ENCODE measurements at regions not wholly inside any gene's neighbourhood (a gene's known extent, or its start where the extent isn't known, plus 50 kb on each side); places are given as distances from the start of the nearest gene placed in this dataset.

DNA sequence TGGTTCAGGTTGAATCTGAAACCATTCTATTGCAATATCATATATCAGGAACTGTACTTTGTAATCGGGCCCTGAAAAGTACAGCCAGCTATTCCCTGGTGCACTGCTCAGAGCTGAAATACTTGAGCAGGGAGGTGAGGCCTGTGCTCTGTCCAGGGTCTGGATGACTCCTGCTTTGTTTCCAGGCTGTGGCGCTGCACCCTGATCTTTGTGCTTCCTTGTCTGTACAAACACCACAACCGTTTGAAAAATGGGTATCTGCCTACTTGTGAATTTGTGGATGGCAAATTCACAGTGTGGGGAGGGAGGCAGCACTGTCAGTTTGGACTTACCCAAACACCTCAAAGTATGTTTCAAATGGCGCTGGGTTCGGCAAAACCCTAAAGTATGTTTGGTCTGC is 155.4 kb upstream of the FAR2 start:
- WGBS (ENCODE audit: insufficient coverage) = 93% methylated on average over 5 of the region's 5 CpGs
- no peak overlapping the region for H3K27ac ChIP-seq (ENCODE audit: insufficient read depth in 1 of 2, low read depth in 1 of 2, low read length in 2 of 2, poor library complexity in 1 of 2, severe bottlenecking in 2 of 2)
- POLR2A ChIA-PET = no interaction called here

DNA sequence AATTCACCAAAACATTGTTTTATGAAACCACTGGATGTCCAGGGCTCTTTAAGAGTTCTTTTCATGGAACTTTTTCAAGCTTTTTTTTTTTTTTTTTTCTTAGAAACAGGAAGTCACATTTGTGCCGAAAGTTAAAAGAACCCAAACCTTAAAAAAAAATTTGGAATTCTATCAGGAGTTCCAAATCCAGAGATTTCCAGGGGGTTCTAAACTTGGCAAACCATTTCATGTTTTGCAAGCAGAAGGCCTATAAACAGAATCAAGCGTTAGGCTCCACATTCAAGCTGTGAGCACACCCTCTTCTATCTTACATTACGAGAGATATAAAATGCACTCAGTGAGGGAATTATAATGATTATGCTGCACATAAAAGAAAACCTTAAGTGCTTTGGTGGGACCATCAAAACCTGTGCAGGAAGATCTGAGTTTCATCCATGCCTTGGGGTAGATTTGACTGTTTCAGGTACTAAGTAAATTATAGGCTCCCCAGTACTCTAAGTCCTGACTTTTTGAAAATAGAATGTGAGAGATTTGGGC is 154.8 kb upstream of the FAR2 start:
- no peaks in the 10 kb centered on the region for H3K4me1 ChIP-seq (ENCODE audit: control extremely low read depth in 1 of 4, control insufficient read depth in 4 of 4, insufficient read depth in 4 of 4, low read length in 3 of 4)
- ChIA-PET CTCF (interaction anchor here (1.0 kb wide), 1 partner anchor 324 kb away, joined by 3 read pairs; no protein-coding TSS in a partner anchor), POLR2A (no interaction called here)
- no peak overlapping the region for H3K27ac ChIP-seq (ENCODE audit: insufficient read depth in 1 of 2, low read depth in 1 of 2, low read length in 2 of 2, poor library complexity in 1 of 2, severe bottlenecking in 2 of 2)
- WGBS (ENCODE audit: insufficient coverage) = no CpG with 5 or more reads among the region's 3 CpGs
- no peaks in the 10 kb centered on the region for H3K36me3 ChIP-seq (ENCODE audit: control insufficient read depth in 4 of 4, insufficient read depth in 4 of 4, low read length in 3 of 4)
- H3K27me3 ChIP-seq (replicated peaks in 2 of 5; ENCODE audit: control insufficient read depth in 4 of 5, insufficient read depth in 5 of 5, low read length in 4 of 5) = no peaks in the 10 kb centered on the region
- DNase-seq = no peak
- no peaks in the 10 kb centered on the region for H3K9me3 ChIP-seq (ENCODE audit: control extremely low read depth in 1 of 5, control insufficient read depth in 4 of 5, insufficient read depth in 2 of 5, low read depth in 1 of 5, low read length in 4 of 5)
- no peak overlapping the region for H3K4me3 ChIP-seq (ENCODE audit: control insufficient read depth in 1 of 7, extremely low read depth in 1 of 7, insufficient read depth in 4 of 7, low read depth in 2 of 7, low read length in 6 of 7)

More for the DNA sequence above, 155.4 kb upstream of the FAR2 start:
- DNase-seq = no peak
- CTCF ChIA-PET = no interaction called here
- Histone ChIP-seq H3K27me3 (replicated peaks in 2 of 5; ENCODE audit: control insufficient read depth in 4 of 5, insufficient read depth in 5 of 5, low read length in 4 of 5) (no peaks in the 10 kb centered on the region), H3K4me1 (ENCODE audit: control extremely low read depth in 1 of 4, control insufficient read depth in 4 of 4, insufficient read depth in 4 of 4, low read length in 3 of 4) (no peaks in the 10 kb centered on the region), H3K9me3 (ENCODE audit: control extremely low read depth in 1 of 5, control insufficient read depth in 4 of 5, insufficient read depth in 2 of 5, low read depth in 1 of 5, low read length in 4 of 5) (no peaks in the 10 kb centered on the region), H3K36me3 (ENCODE audit: control insufficient read depth in 4 of 4, insufficient read depth in 4 of 4, low read length in 3 of 4) (no peaks in the 10 kb centered on the region), H3K4me3 (ENCODE audit: control insufficient read depth in 1 of 7, extremely low read depth in 1 of 7, insufficient read depth in 4 of 7, low read depth in 2 of 7, low read length in 6 of 7) (no peak overlapping the region)

DNA sequence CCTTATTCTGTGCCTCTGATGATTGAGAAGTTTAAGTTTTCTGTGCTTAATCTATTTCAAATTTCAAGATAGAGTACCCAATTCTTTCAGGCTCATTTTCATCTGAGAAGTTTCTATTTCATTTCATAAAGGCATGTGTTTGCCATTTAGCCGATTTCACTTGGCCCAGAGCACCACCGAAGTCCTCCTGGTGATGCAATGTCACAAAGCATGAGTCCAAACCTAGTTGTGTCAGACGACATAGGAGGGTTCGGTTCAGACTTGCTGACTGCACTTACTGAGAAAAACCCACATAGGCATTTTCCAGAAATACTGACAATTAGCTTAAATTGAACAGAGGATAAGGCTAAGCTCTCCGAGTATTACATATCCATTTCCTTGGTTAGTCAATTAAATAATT is 152.4 kb upstream of the FAR2 start:
- Histone ChIP-seq H3K36me3 (ENCODE audit: control insufficient read depth in 4 of 4, insufficient read depth in 4 of 4, low read length in 3 of 4) (no peaks in the 10 kb centered on the region), H3K9me3 (ENCODE audit: control extremely low read depth in 1 of 5, control insufficient read depth in 4 of 5, insufficient read depth in 2 of 5, low read depth in 1 of 5, low read length in 4 of 5) (no peaks in the 10 kb centered on the region), H3K4me3 (ENCODE audit: control insufficient read depth in 1 of 7, extremely low read depth in 1 of 7, insufficient read depth in 4 of 7, low read depth in 2 of 7, low read length in 6 of 7) (no peak overlapping the region), H3K27ac (ENCODE audit: insufficient read depth in 1 of 2, low read depth in 1 of 2, low read length in 2 of 2, poor library complexity in 1 of 2, severe bottlenecking in 2 of 2) (no peak overlapping the region), H3K4me1 (ENCODE audit: control extremely low read depth in 1 of 4, control insufficient read depth in 4 of 4, insufficient read depth in 4 of 4, low read length in 3 of 4) (no peaks in the 10 kb centered on the region), H3K27me3 (replicated peaks in 2 of 5; ENCODE audit: control insufficient read depth in 4 of 5, insufficient read depth in 5 of 5, low read length in 4 of 5) (no peaks in the 10 kb centered on the region)
- no peak for DNase-seq
- WGBS (ENCODE audit: insufficient coverage) = 100% methylated on average over 5 of the region's 5 CpGs
- ChIA-PET CTCF (no interaction called here), POLR2A (no interaction called here)

DNA sequence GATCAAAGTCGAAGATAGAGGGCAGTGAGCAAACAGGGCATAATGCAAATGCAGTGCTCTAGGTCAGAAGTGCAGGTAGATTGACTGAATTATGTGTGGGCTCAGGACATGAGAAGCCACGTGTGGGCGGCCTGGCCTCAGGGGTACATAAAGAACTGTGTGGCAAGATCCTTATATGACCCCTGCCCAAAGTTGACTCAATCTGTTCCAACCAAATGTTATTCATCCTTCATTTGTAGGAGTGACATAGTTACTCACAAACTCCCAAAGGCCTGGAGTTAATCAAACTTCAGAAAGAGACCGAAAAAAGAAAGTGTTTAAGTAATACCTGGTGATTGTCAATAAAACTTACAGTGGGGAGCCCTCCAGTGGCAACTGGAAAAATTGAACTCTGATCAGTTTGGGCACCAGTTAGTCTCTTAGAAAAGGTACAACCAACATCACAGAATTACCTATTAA is 150.4 kb upstream of the FAR2 start:
- no peaks in the 10 kb centered on the region for H3K9me3 ChIP-seq (ENCODE audit: control extremely low read depth in 1 of 5, control insufficient read depth in 4 of 5, insufficient read depth in 2 of 5, low read depth in 1 of 5, low read length in 4 of 5)
- ChIA-PET POLR2A (no interaction called here), CTCF (interaction anchor here (0.5 to 2.5 kb wide), 3 partner anchors 10 to 471 kb away, joined by 3 to 7 read pairs (median 3); no protein-coding TSS in a partner anchor)
- H3K4me3 ChIP-seq (ENCODE audit: control insufficient read depth in 1 of 7, extremely low read depth in 1 of 7, insufficient read depth in 4 of 7, low read depth in 2 of 7, low read length in 6 of 7) = no peak overlapping the region
- no peaks in the 10 kb centered on the region for H3K4me1 ChIP-seq (ENCODE audit: control extremely low read depth in 1 of 4, control insufficient read depth in 4 of 4, insufficient read depth in 4 of 4, low read length in 3 of 4)
- WGBS (ENCODE audit: insufficient coverage) = 94% methylated on average over 3 of the region's 4 CpGs
- peak; percentile 2 to 32 (median 23) for DNase-seq
- H3K27ac ChIP-seq (ENCODE audit: insufficient read depth in 1 of 2, low read depth in 1 of 2, low read length in 2 of 2, poor library complexity in 1 of 2, severe bottlenecking in 2 of 2) = no peak overlapping the region
- no peaks in the 10 kb centered on the region for H3K27me3 ChIP-seq (replicated peaks in 2 of 5; ENCODE audit: control insufficient read depth in 4 of 5, insufficient read depth in 5 of 5, low read length in 4 of 5)
- H3K36me3 ChIP-seq (ENCODE audit: control insufficient read depth in 4 of 4, insufficient read depth in 4 of 4, low read length in 3 of 4) = no peaks in the 10 kb centered on the region

DNA sequence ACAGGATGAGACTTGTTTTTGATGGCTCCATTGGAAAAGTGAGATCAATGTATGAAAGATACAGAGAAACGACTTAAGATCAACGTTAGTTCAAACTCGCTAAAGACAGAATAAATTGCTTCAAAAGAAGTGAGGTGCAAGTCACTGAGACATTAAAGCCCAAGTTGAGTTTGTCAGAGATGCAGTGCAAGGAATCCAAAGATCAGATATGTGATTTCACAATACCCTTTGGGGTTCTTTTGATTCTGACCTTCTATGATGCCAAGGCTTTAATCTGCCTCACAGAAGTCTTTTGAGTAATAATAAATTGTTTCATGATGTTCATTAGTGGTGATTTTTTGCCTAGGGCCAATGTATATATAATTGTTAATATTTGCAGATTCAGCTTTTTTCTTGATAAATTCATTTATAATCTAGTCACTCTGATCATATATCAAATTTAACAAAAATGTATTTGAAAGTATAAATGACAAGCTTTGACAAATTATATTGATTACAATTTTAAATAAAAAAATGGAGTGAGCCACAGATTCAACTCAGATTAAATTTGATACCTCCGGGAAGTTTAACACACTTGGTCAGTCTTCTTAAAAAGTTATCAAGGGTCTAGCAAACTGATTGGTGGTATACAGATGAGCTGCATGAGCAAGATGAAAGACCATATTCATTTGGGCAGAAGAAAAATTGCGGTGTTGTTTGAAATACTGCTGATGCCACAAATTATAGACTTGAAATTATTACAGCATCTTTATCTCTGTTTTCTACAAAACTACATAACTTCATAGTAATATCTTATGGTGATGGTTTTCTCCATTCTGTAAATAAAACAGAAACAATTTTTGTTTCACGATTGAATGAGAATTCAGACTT is 144.8 kb upstream of the FAR2 start:
- Histone ChIP-seq H3K27me3 (replicated peaks in 2 of 5; ENCODE audit: control insufficient read depth in 4 of 5, insufficient read depth in 5 of 5, low read length in 4 of 5) (no peaks in the 10 kb centered on the region), H3K36me3 (ENCODE audit: control insufficient read depth in 4 of 4, insufficient read depth in 4 of 4, low read length in 3 of 4) (no peaks in the 10 kb centered on the region), H3K27ac (ENCODE audit: insufficient read depth in 1 of 2, low read depth in 1 of 2, low read length in 2 of 2, poor library complexity in 1 of 2, severe bottlenecking in 2 of 2) (no peak overlapping the region), H3K9me3 (ENCODE audit: control extremely low read depth in 1 of 5, control insufficient read depth in 4 of 5, insufficient read depth in 2 of 5, low read depth in 1 of 5, low read length in 4 of 5) (no peaks in the 10 kb centered on the region), H3K4me3 (ENCODE audit: control insufficient read depth in 1 of 7, extremely low read depth in 1 of 7, insufficient read depth in 4 of 7, low read depth in 2 of 7, low read length in 6 of 7) (no peak overlapping the region), H3K4me1 (ENCODE audit: control extremely low read depth in 1 of 4, control insufficient read depth in 4 of 4, insufficient read depth in 4 of 4, low read length in 3 of 4) (no peaks in the 10 kb centered on the region)
- ChIA-PET CTCF (no interaction called here), POLR2A (no interaction called here)
- DNase-seq = no peak
- 100% methylated on average over 5 of the region's 6 CpGs for WGBS (ENCODE audit: insufficient coverage)

DNA sequence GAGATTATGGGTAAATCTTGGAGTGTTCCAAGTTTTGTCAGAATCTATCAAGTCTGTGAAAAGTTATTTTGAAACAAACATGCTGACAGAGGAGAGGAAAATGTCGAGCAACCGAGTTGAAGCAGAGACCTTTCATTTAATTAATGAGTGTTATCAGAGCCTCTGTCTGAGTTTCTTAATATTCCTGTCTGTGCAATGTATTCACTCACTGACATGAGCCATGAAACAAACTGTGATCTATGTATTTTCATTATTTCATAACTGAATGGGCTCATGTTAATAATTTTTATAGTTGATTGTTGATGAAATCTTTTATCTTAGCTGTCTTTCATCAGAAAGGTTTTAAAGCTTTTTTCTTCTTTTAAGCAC is 144.2 kb upstream of the FAR2 start:
- DNase-seq = no peak
- CTCF ChIA-PET = interaction anchor here (1.0 kb wide), 1 partner anchor 132 kb away, joined by 4 read pairs; no protein-coding TSS in a partner anchor
- Histone ChIP-seq H3K36me3 (ENCODE audit: control insufficient read depth in 4 of 4, insufficient read depth in 4 of 4, low read length in 3 of 4) (no peaks in the 10 kb centered on the region), H3K4me1 (ENCODE audit: control extremely low read depth in 1 of 4, control insufficient read depth in 4 of 4, insufficient read depth in 4 of 4, low read length in 3 of 4) (no peaks in the 10 kb centered on the region), H3K4me3 (ENCODE audit: control insufficient read depth in 1 of 7, extremely low read depth in 1 of 7, insufficient read depth in 4 of 7, low read depth in 2 of 7, low read length in 6 of 7) (no peak overlapping the region), H3K27me3 (replicated peaks in 2 of 5; ENCODE audit: control insufficient read depth in 4 of 5, insufficient read depth in 5 of 5, low read length in 4 of 5) (no peaks in the 10 kb centered on the region), H3K27ac (ENCODE audit: insufficient read depth in 1 of 2, low read depth in 1 of 2, low read length in 2 of 2, poor library complexity in 1 of 2, severe bottlenecking in 2 of 2) (no peak overlapping the region), H3K9me3 (ENCODE audit: control extremely low read depth in 1 of 5, control insufficient read depth in 4 of 5, insufficient read depth in 2 of 5, low read depth in 1 of 5, low read length in 4 of 5) (no peaks in the 10 kb centered on the region)
- no CpG with 5 or more reads among the region's 2 CpGs for WGBS (ENCODE audit: insufficient coverage)
- POLR2A ChIA-PET = no interaction called here

DNA sequence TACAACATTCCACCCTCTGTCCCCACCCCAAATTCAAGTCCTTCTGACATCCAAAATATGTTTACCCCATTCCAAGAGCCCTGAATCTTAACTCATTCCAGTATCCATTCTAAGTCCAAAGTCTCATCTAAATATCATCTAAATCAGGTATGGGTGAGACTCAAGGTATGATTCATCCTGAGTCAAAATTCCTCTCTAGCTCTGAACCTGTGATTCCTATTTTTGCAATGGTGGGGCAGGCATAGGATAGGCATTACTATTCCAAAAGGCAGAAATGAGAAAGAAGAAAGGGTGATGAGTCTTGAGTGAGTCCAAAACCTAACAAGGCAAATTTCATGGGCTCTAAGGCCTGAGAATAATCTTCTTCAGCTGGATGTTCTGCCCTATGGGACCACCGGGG is 140.3 kb upstream of the FAR2 start:
- 100% methylated on average over 1 of the region's 1 CpG for WGBS (ENCODE audit: insufficient coverage)
- Histone ChIP-seq H3K27me3 (replicated peaks in 2 of 5; ENCODE audit: control insufficient read depth in 4 of 5, insufficient read depth in 5 of 5, low read length in 4 of 5) (no peaks in the 10 kb centered on the region), H3K9me3 (ENCODE audit: control extremely low read depth in 1 of 5, control insufficient read depth in 4 of 5, insufficient read depth in 2 of 5, low read depth in 1 of 5, low read length in 4 of 5) (no peaks in the 10 kb centered on the region), H3K4me3 (ENCODE audit: control insufficient read depth in 1 of 7, extremely low read depth in 1 of 7, insufficient read depth in 4 of 7, low read depth in 2 of 7, low read length in 6 of 7) (no peak overlapping the region), H3K4me1 (ENCODE audit: control extremely low read depth in 1 of 4, control insufficient read depth in 4 of 4, insufficient read depth in 4 of 4, low read length in 3 of 4) (no peaks in the 10 kb centered on the region), H3K27ac (ENCODE audit: insufficient read depth in 1 of 2, low read depth in 1 of 2, low read length in 2 of 2, poor library complexity in 1 of 2, severe bottlenecking in 2 of 2) (no peak overlapping the region), H3K36me3 (ENCODE audit: control insufficient read depth in 4 of 4, insufficient read depth in 4 of 4, low read length in 3 of 4) (no peaks in the 10 kb centered on the region)
- DNase-seq = no peak
- ChIA-PET POLR2A (no interaction called here), CTCF (no interaction called here)
